Esophagus (tissue), 2 donors: ENCODE measurements at regions not wholly inside any gene's neighbourhood (a gene's known extent, or its start where the extent isn't known, plus 50 kb on each side); places are given as distances from the start of the nearest gene placed in this dataset.

ENCODE experiments used
- H3K27ac ChIP-seq, 2 donors: one replicate each; pipeline ENCODE4 v1.5.1; 2013; ENCODE audit warnings: low read depth in 2 of 2, mild to moderate bottlenecking in 2 of 2, inconsistent platforms in 1 of 2, low read length in 1 of 2, moderate library complexity in 1 of 2
- H3K27me3 ChIP-seq, 2 donors: one replicate each; pipeline ENCODE4 v1.6.1; 2013; ENCODE audit warnings: low read length in 2 of 2, control low read depth in 1 of 2, mild to moderate bottlenecking in 1 of 2; ENCODE audit not compliant: insufficient read depth in 2 of 2, control insufficient read depth in 1 of 2
- H3K36me3 ChIP-seq, 2 donors: one replicate each; pipeline ENCODE4 v1.6.1; 2013; ENCODE audit warnings: low read length in 1 of 2; ENCODE audit not compliant: control insufficient read depth in 2 of 2, insufficient read depth in 2 of 2
- H3K4me1 ChIP-seq, 2 donors: one replicate each; pipeline ENCODE4 v1.6.1; 2013; ENCODE audit warnings: low read length in 1 of 2; ENCODE audit not compliant: control insufficient read depth in 2 of 2, insufficient read depth in 2 of 2
- H3K4me3 ChIP-seq, 2 donors: one replicate each; pipeline ENCODE4 v1.5.1; 2013; ENCODE audit warnings: low read length in 2 of 2, mild to moderate bottlenecking in 2 of 2, low read depth in 1 of 2, moderate library complexity in 1 of 2
- H3K9me3 ChIP-seq, 2 donors: one replicate each; pipeline ENCODE4 v1.6.1; 2013; ENCODE audit warnings: mild to moderate bottlenecking in 2 of 2, low read depth in 1 of 2, low read length in 1 of 2, moderate library complexity in 1 of 2; ENCODE audit not compliant: control insufficient read depth in 2 of 2, insufficient read depth in 1 of 2
- WGBS, 2 donors: extraction: QIAGEN DNeasy Blood & Tissue Kit; methylation state at CpG; one replicate each; pipeline ENCODE4 v1.1.7; 2013; 5-methylcytosine and 5-hydroxymethylcytosine counted together
- donor health status: healthy with polysubstance abuse.
- donor health status: Bipolar disorder and iron deficiency.

DNA sequence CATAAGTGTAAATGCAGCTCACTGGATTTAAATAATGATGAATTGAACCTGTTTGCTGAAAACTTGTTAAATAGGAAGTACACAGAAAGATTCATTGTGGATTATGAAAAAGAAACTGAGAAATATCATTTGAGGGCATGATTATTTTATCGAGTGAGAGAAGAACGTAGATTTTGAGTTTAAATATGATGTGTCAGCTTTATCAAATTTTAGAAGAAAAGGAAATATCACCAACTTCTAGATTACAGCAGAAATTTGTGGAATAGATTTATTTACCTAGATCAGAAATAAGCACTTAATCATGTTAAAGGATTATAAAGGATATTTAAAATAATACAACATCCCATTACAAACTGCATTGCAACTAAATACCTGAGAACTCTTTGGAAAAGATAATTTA is 315.5 kb downstream of the ZPLD1 start:
- Histone ChIP-seq H3K4me1 (no peaks in the 10 kb centered on the region), H3K4me3 (no peak overlapping the region), H3K27ac (no peak overlapping the region), H3K9me3 (no peaks in the 10 kb centered on the region), H3K36me3 (no peaks in the 10 kb centered on the region), H3K27me3 (no peaks in the 10 kb centered on the region)
- 81 to 84% methylated on average over 2 of the region's 2 CpGs for WGBS, 2 donors

DNA sequence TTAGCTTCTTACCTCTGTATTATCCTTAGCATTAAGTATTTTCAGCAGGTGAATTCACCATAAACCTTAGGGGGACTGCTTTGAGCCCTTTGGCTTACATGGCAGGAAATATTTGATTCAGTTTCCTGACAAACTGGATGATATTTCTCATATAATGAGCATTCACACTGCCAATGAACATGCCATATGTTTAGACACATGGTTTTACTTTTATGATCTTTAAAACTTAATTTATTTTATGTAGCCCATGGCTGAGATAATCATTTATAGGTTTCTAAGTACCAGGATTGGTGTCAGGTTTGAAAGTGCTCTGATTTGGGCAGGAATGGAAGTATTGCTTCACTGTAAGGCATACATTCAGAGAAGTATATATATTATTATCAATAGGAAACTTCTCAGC is 319.1 kb downstream of the ZPLD1 start:
- Histone ChIP-seq H3K4me3 (no peak overlapping the region), H3K9me3 (no peaks in the 10 kb centered on the region), H3K27ac (no peak overlapping the region), H3K36me3 (no peaks in the 10 kb centered on the region), H3K27me3 (no peaks in the 10 kb centered on the region), H3K4me1 (no peaks in the 10 kb centered on the region)

DNA sequence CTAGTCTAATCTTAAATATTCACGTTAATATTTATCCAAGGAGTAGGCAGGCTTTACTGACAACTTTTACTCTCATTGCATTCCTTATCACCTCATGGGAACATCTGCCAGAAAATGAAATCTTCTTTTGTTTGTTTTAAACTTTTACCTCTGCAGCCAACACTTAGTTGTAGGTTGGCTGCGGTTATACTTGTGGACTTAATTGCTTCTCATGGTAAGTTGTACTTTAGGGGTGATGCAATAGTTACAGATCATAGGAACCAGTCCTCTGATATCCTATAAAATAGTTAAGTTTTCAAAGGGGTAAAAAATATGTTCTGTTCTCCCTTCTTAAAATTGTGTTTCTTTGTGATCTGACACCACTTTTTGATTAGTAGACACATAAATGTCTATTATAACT is 321.9 kb downstream of the ZPLD1 start:
- 60 to 69% methylated on average over 2 of the region's 2 CpGs for WGBS, 2 donors
- Histone ChIP-seq H3K27me3 (no peaks in the 10 kb centered on the region), H3K27ac (no peak overlapping the region), H3K36me3 (no peaks in the 10 kb centered on the region), H3K4me3 (no peak overlapping the region), H3K4me1 (no peaks in the 10 kb centered on the region), H3K9me3 (no peaks in the 10 kb centered on the region)

DNA sequence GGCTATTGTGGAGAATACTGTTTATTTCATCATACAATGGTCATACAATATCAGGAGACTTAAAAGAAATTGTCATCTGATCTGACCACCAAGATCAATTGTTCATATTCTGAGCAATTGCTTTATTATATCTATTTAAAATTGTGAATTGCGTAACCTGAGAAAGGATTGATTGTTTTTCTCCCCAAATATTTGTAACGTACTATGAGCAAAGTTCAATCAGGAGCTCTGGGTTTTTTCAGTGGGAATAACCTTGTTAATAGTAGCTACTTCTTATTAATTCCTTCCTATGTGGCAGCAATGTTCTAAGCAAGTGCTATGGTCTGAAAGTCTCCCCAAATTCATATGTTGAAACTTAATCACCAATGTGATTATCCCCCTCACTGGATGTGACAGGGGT is 323.1 kb downstream of the ZPLD1 start:
- WGBS, 2 donors, result 76 to 84% methylated on average over 2 of the region's 2 CpGs
- Histone ChIP-seq H3K4me1 (no peaks in the 10 kb centered on the region), H3K9me3 (no peaks in the 10 kb centered on the region), H3K27me3 (no peaks in the 10 kb centered on the region), H3K4me3 (no peak overlapping the region), H3K36me3 (no peaks in the 10 kb centered on the region), H3K27ac (no peak overlapping the region)

DNA sequence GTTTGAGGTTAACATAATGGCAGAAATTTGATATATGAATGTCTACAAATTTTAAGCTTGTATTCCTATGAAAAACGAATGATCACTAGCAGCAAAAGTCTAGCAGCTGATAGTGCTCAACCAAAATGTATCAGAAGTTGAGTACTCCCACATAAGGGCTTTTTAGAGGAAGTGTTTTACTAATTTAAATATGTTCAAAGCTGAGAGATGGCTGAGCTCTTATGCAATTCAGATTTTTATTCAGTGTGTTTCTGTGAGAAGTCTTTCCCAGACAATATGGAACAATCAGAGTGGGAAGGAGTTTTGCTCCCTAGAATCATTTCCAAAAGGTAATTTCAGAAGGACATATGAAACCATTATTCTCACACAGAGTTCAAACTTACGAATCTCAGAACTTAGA is 327.0 kb downstream of the ZPLD1 start:
- no peaks in the 10 kb centered on the region for H3K9me3 ChIP-seq
- 56 to 63% methylated on average over 2 of the region's 2 CpGs for WGBS, 2 donors
- no peak overlapping the region for H3K4me3 ChIP-seq
- no peaks in the 10 kb centered on the region for H3K27me3 ChIP-seq
- no peak overlapping the region for H3K27ac ChIP-seq
- H3K4me1 ChIP-seq, result no peaks in the 10 kb centered on the region
- H3K36me3 ChIP-seq, result no peaks in the 10 kb centered on the region

DNA sequence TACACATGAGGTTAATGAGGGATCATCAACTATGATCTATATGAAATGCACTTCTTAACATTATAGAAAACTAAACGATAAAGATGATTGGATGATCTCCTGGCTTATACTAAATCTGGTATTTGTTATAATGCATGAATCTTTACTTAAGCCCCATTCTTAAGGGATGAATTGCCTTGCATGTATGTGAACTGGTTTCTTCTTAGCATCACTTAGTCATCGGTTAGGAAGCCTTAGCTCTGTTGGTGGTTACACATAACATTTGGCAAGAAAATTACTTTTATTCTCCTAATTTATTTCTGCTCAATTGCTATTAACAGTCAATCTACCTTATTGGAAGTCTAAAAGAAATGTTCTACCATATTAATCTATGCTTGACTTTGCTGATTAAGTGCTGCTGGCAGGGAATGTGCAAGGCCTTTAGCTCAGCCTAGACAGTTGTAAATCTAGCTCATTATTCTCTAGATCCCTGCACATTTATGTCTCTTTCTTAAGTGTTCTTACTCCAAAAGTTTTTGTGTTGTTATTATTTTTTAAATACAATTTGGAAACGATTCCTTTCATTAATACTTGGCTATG is 356.0 kb downstream of the ZPLD1 start:
- H3K27me3 ChIP-seq, result no peaks in the 10 kb centered on the region
- H3K4me1 ChIP-seq, result no peaks in the 10 kb centered on the region
- no peak overlapping the region for H3K4me3 ChIP-seq
- no peaks in the 10 kb centered on the region for H3K36me3 ChIP-seq
- 71 to 75% methylated on average over 3 of the region's 3 CpGs for WGBS, 2 donors
- H3K27ac ChIP-seq, result no peak overlapping the region
- peaks cover 0 to 4% of the 10 kb centered on the region in 2 donors for H3K9me3 ChIP-seq

DNA sequence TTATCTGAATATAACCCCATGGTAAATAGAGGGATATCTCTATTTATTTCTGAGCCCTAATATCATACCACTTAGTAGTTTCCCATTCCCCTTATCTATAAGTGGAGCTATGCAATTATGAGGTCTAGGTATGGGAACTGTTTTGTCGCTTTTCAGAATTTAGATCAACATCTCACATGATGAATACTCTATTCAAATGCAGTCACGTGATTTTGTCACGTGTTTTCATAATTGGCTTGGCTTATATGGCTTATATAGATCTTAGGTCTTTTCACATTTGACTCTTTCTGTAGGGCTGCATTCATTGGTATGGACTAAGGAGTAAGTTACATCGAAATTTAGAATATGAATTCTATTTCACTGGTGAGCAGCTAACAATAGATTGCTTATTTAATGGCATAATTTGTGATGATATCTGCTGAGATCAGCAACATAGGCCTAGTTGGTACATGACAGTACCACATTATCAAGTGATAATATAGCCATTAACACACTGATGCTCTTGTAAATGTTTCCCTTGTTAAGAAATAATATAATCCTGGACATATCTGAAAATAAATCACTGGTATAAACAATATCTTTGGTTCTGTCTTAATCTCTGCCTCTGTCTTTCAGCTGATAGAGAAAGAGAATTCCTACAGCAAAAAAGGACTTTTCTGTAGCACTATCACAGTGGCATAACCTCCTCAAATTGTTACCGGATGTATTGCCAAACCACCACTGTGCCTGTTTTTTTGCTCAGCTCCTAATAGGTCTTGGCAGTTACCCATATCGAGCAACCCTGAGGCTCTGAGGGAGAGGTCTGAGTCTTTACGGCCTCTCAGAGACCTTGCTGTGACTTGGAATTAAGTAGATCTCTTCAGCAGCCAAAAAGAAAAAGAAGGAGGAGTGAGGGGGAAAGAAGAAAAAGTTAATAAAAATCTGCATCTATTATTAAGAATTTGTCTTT is 357.1 kb downstream of the ZPLD1 start:
- no peak overlapping the region for H3K27ac ChIP-seq
- H3K27me3 ChIP-seq, result no peaks in the 10 kb centered on the region
- no peak overlapping the region for H3K4me3 ChIP-seq
- H3K9me3 ChIP-seq, result peaks cover 0 to 4% of the 10 kb centered on the region in 2 donors
- H3K36me3 ChIP-seq, result no peaks in the 10 kb centered on the region
- 58 to 60% methylated on average over 7 of the region's 7 CpGs for WGBS, 2 donors
- no peaks in the 10 kb centered on the region for H3K4me1 ChIP-seq

DNA sequence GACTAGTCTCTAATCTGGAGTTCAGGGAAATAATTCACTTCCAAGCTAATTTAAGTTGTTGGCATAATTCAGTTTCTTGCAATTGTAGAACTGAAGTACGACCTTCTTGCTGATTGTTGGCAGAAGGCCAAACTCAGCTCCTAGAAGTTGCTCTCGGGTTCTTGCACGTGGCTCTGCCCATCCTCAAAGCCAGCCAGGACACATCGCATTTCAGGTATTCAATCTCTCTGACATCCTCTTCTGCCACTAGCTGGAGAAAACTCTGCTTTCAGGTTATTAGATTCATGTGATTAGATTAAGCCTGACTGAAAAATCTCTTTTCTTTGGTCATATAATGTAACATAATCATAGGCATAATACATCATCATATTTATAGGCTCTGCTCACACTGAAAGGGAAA is 362.0 kb downstream of the ZPLD1 start:
- WGBS, 2 donors, result 23 to 33% methylated on average over 4 of the region's 4 CpGs
- Histone ChIP-seq H3K27me3 (no peaks in the 10 kb centered on the region), H3K9me3 (peaks cover 0 to 2% of the 10 kb centered on the region in 2 donors), H3K4me3 (no peak overlapping the region), H3K4me1 (no peaks in the 10 kb centered on the region), H3K27ac (no peak overlapping the region), H3K36me3 (no peaks in the 10 kb centered on the region)

DNA sequence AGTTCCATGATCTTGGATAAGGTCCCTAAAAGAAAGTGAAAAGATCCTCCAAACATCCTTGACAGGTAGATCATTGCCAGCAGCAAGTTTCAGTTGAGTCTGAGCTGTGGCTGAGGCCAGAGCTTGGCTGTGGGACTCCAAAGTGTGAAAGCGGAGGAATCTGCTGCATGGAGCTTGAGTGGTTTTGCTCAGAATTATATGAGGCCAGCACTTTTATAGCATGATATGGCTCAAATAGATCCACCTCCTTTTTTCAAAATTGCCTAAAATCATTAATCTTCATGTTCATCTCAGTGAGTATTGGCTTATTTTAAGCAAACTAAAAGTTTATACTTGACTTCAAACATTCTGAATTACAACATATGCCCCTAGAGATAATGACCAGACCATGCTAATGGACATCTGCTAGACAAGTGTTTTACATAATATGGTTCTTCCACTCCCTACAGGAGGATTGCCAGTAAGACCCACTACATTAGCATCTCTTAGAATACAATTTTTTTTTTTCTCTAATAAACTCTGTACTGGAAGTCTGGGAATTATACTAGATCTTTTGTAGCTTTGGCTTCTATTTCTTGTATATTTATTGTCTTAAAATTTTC is 368.1 kb downstream of the ZPLD1 start:
- H3K9me3 ChIP-seq, result no peaks in the 10 kb centered on the region
- WGBS, 2 donors, result 88 to 89% methylated on average over 1 of the region's 1 CpG
- no peak overlapping the region for H3K27ac ChIP-seq
- no peaks in the 10 kb centered on the region for H3K27me3 ChIP-seq
- H3K4me3 ChIP-seq, result no peak overlapping the region
- H3K4me1 ChIP-seq, result no peaks in the 10 kb centered on the region
- no peaks in the 10 kb centered on the region for H3K36me3 ChIP-seq
